HFFc6 (cell line): ENCODE measurements at regions not wholly inside any gene's neighbourhood (a gene's known extent, or its start where the extent isn't known, plus 50 kb on each side); places are given as distances from the start of the nearest gene placed in this dataset.
A peak's percentile ranks its signal among the peaks of the same experiment; 100 is the strongest.

ENCODE experiments used
- DNase-seq: peaks from one replicate; pipeline ENCODE4 v3.0.0-alpha.2; 2018
- H3K27ac Mint-ChIP-seq: 2 replicates; pipeline ENCODE4 v1.8.0; 2020; ENCODE audit warnings: mild to moderate bottlenecking, mixed read lengths
- H3K27me3 Mint-ChIP-seq: 2 replicates; pipeline ENCODE4 v1.8.0; 2021; ENCODE audit warnings: mild to moderate bottlenecking, moderate library complexity, mixed read lengths; ENCODE audit not compliant: insufficient read depth
- H3K36me3 Mint-ChIP-seq: 2 replicates; pipeline ENCODE4 v1.8.0; 2021; ENCODE audit warnings: low read depth, mixed read lengths
- H3K4me1 Mint-ChIP-seq: 2 replicates; pipeline ENCODE4 v1.8.0; 2020; ENCODE audit warnings: low read depth, mixed read lengths
- H3K4me3 Mint-ChIP-seq: 2 replicates; pipeline ENCODE4 v1.8.0; 2020; ENCODE audit warnings: mild to moderate bottlenecking, moderate library complexity, mixed read lengths
- H3K9me3 Mint-ChIP-seq: 2 replicates; pipeline ENCODE4 v1.8.0; 2020; ENCODE audit warnings: mild to moderate bottlenecking, mixed read lengths
- CTCF ChIP-seq: fragments of 200-600 bp; sonication (generic); IDR thresholded peaks from 2 replicates; pipeline ENCODE4 v1.5.0; 2021; ENCODE audit warnings: antibody characterized with exemption, mild to moderate bottlenecking

DNA sequence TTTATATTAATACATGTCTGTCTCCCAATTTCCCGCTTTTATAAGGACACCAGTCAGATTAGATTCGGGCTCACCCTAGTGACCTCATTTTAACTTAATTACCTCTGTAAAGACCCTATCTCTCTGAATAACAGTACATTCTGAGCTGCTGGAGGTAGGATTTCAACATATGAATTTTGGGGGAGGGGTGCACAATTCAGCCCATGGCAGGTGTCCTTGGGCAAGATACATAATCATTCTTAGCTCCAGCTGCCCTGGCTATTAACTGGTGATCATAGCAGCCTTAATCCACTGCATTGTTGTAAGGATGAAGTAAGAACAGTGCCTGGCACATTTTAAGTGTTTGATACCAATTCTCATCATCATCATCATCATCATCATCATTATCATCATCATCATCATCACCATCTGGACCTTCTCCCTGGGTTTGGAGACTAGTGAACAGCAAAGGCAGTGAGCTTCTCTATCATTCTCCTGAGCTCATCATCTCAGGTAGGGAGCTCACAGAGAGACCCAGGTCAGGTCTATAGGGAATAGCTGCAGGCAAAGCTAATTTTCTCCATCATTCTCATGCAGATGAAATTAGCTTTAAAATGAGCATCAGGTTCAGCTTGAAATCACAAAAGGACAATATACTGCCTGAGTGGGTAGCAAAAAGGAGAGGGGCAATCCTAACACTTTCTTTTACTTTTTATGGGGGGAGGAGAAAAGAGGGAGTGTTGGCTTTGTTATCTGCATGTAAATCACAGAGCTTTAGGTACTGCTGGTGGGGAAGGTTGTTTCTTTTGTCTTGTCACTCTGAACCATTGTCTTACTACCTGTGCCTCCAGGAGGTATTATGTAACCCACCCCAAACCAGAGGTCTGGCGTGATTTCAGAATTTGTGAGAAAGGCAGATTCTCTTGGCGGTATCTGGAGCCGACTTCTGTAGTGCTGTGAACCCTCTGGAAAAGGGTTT, 125.5 kb upstream of the SPRED2 start:
- DNase-seq, result no peak
- Mint-ChIP-seq H3K27ac (no peak overlapping the region), H3K4me3 (no peak overlapping the region), H3K4me1 (peaks cover 18% of the 10 kb centered on the region), H3K36me3 (no peaks in the 10 kb centered on the region), H3K27me3 (peaks cover 12% of the 10 kb centered on the region), H3K9me3 (no peaks in the 10 kb centered on the region)
- TF ChIP-seq CTCF, result no peak

GRCh38 chr2:65554765-65555591, 122.6 kb upstream of the SPRED2 start:
- H3K4me3 Mint-ChIP-seq, result no peak overlapping the region
- peaks cover 12% of the 10 kb centered on the region for H3K27me3 Mint-ChIP-seq
- TF ChIP-seq CTCF, result no peak
- no peaks in the 10 kb centered on the region for H3K36me3 Mint-ChIP-seq
- H3K27ac Mint-ChIP-seq, result no peak overlapping the region
- H3K9me3 Mint-ChIP-seq, result no peaks in the 10 kb centered on the region
- peaks cover 23% of the 10 kb centered on the region for H3K4me1 Mint-ChIP-seq
- DNase-seq, result peak; percentile 45

GRCh38 chr2:65553504-65554074, 121.2 kb upstream of the SPRED2 start:
- no peaks in the 10 kb centered on the region for H3K36me3 Mint-ChIP-seq
- no peak overlapping the region for H3K27ac Mint-ChIP-seq
- TF ChIP-seq CTCF, result peak; percentile 53
- H3K4me3 Mint-ChIP-seq, result no peak overlapping the region
- no peaks in the 10 kb centered on the region for H3K9me3 Mint-ChIP-seq
- peaks cover 36% of the 10 kb centered on the region for H3K4me1 Mint-ChIP-seq
- DNase-seq, result no peak
- H3K27me3 Mint-ChIP-seq, result peaks cover 12% of the 10 kb centered on the region

DNA sequence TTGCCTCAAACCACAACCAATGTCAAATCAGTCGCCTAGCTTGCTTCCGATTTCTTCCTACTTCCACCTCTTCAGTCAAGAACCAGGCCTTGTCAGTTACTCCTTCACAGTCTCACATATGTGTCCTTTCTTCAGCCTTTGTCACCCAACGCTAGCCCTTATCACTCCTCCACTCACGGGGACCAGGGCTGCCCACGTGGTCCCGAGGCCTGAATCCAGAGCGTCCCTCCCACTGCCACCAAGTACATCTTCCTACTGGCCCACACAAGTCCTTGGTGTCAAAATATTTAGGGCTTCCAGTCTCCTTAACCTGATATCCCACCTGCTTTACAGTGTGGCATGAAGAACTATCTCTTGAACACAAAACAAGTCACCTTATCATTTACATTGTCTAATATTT, 119.1 kb upstream of the SPRED2 start:
- Mint-ChIP-seq H3K9me3 (no peaks in the 10 kb centered on the region), H3K4me1 (peaks cover 48% of the 10 kb centered on the region), H3K36me3 (no peaks in the 10 kb centered on the region), H3K4me3 (no peak overlapping the region), H3K27me3 (peaks cover 6% of the 10 kb centered on the region), H3K27ac (no peak overlapping the region)
- TF ChIP-seq CTCF, result no peak
- DNase-seq, result no peak

DNA sequence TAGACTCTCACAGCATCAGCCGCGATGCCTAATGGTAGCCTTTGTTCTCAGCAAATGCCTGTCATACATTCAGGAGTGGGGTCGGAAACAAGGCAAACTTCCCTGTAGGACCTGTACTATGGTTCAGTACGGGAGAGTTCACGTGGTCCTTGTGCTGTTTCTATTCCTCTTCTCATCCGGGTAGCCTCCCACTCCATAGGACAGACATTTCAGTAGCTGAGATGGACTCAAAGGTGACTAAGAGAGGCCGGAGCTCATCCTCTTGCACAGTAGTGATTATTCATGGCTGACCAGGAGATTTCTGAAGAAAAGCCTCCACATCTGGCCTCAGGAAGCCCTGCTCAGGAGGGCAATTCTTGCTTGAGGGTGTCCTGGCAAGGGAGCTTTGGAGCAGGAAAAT, 117.8 kb upstream of the SPRED2 start:
- Mint-ChIP-seq H3K4me3 (no peak overlapping the region), H3K36me3 (no peaks in the 10 kb centered on the region), H3K4me1 (peaks cover 58% of the 10 kb centered on the region), H3K27me3 (peaks cover 6% of the 10 kb centered on the region), H3K27ac (no peak overlapping the region), H3K9me3 (no peaks in the 10 kb centered on the region)
- DNase-seq, result no peak
- TF ChIP-seq CTCF, result no peak
